Gastroesophageal sphincter (tissue), 4 donors: ENCODE measurements at regions not wholly inside any gene's neighbourhood (a gene's known extent, or its start where the extent isn't known, plus 50 kb on each side); places are given as distances from the start of the nearest gene placed in this dataset.
"Not testable (repeated sequence)": the region's sequence is repeated elsewhere in the genome, so short reads cannot be mapped to it uniquely, and the experiment has no call there.

Source experiments
- ATAC-seq: fragments of 150-250 bp; one replicate; pipeline ENCODE4 v1.9.1; 2016; ENCODE audit warnings: mild to moderate bottlenecking, moderate library complexity
- H3K27ac ChIP-seq, 4 donors: fragments of 200-600 bp; sonication (generic) in 3 of 4; 1 replicate in 3 of 4; 2 replicates in 1 of 4; pipeline ENCODE4 v1.5.1; 2016 to 2019
- H3K27me3 ChIP-seq: fragments of 200-600 bp; sonication (generic); one replicate; pipeline ENCODE4 v1.5.1; 2019
- H3K36me3 ChIP-seq, 2 donors: fragments of 200-600 bp; sonication (generic); one replicate each; pipeline ENCODE4 v1.5.1; 2019; ENCODE audit warnings: control low read depth in 1 of 2
- H3K4me1 ChIP-seq, 3 donors: fragments of 200-600 bp; sonication (generic); 1 replicate in 2 of 3; 2 replicates in 1 of 3; pipeline ENCODE4 v1.5.1; 2016 to 2019; ENCODE audit warnings: control low read depth in 2 of 3
- H3K4me3 ChIP-seq, 2 donors: fragments of 200-600 bp; sonication (generic); one replicate each; pipeline ENCODE4 v1.5.1; 2019; ENCODE audit warnings: mild to moderate bottlenecking in 1 of 2, moderate library complexity in 1 of 2
- H3K9me3 ChIP-seq, 3 donors: fragments of 200-600 bp; sonication (generic); one replicate each; pipeline ENCODE4 v1.5.1; 2017 to 2019; ENCODE audit warnings: control low read depth in 2 of 3
- CTCF ChIP-seq, 4 experiments: fragments of 200-600 bp in 2 of 4; fragments of 450-650 bp in 2 of 4; sonication (generic) in 1 of 4; IDR thresholded peaks; one replicate each; pipeline ENCODE4 v1.5.1; 2017 to 2019; ENCODE audit warnings: antibody characterized with exemption in 4 of 4, mild to moderate bottlenecking in 2 of 4, moderate library complexity in 2 of 4
- EP300 ChIP-seq: sonication (generic); formaldehyde crosslinking; IDR thresholded peaks from one replicate; pipeline ENCODE4 v1.6.1; 2017; ENCODE audit warnings: antibody characterized with exemption, mild to moderate bottlenecking
- POLR2A ChIP-seq, 2 donors: fragments of 450-650 bp; IDR thresholded peaks; one replicate each; pipeline ENCODE4 v1.6.1; 2017; ENCODE audit warnings: antibody characterized with exemption in 2 of 2, mild to moderate bottlenecking in 2 of 2, moderate library complexity in 1 of 2
- POLR2AphosphoS5 ChIP-seq: sonication (generic); formaldehyde crosslinking; IDR thresholded peaks from one replicate; pipeline ENCODE4 v1.6.1; 2017; ENCODE audit warnings: antibody characterized with exemption
- WGBS, 2 donors: methylation state at CpG; one replicate each; pipeline ENCODE4 v1.1.5; 2018; ENCODE audit warnings: low coverage in 1 of 2; 5-methylcytosine and 5-hydroxymethylcytosine counted together

- Histone ChIP-seq H3K4me3 (no peak overlapping the region), H3K4me1 (no peaks in the 10 kb centered on the region), H3K27me3 (no peaks in the 10 kb centered on the region), H3K27ac (peak overlapping the region in 3 of 4 donors; percentile 20 to 50 (median 38)), H3K9me3 (no peaks in the 10 kb centered on the region), H3K36me3 (no peaks in the 10 kb centered on the region)
- no peak for ATAC-seq
- TF ChIP-seq POLR2AphosphoS5 (no peak), EP300 (no peak), CTCF (IDR thresholded peaks at IDR 0.05) (no peak), POLR2A (IDR thresholded peaks at IDR 0.05) (no peak)
- 35 to 54% methylated on average over 3 to 6 of the region's 6 CpGs for WGBS, 2 donors
Measured at GRCh38 chrX:39492497-39493162, 605.1 kb downstream of the BCOR start.

GRCh38 chrX:39493168-39493567, 604.6 kb downstream of the BCOR start:
- Histone ChIP-seq H3K4me3 (no peak overlapping the region), H3K4me1 (no peaks in the 10 kb centered on the region), H3K36me3 (no peaks in the 10 kb centered on the region), H3K9me3 (no peaks in the 10 kb centered on the region), H3K27me3 (no peaks in the 10 kb centered on the region), H3K27ac (no peak overlapping the region)
- WGBS, 2 donors, result 86% methylated on average over 1 of the region's 1 CpG; no CpG with 5 or more reads in 1 of the 2 donors
- ATAC-seq, result no peak
- TF ChIP-seq POLR2A (IDR thresholded peaks at IDR 0.05), result no peak
- no peak for TF ChIP-seq CTCF (IDR thresholded peaks at IDR 0.05)
- TF ChIP-seq POLR2AphosphoS5, result no peak
- no peak for TF ChIP-seq EP300

- H3K4me1 ChIP-seq, H3K4me3 ChIP-seq, H3K9me3 ChIP-seq, H3K36me3 ChIP-seq, H3K27ac ChIP-seq, H3K27me3 ChIP-seq, ATAC-seq: not testable (repeated sequence)
- 90% methylated on average over 2 to 3 of the region's 4 CpGs for WGBS, 2 donors
Measured at GRCh38 chrX:39497117-39497516, 600.6 kb downstream of the BCOR start.

- no peaks in the 10 kb centered on the region for H3K27me3 ChIP-seq
- WGBS, 2 donors, result 96% methylated on average over 4 of the region's 7 CpGs; no CpG with 5 or more reads in 1 of the 2 donors
- H3K4me3 ChIP-seq, result no peak overlapping the region
- H3K36me3 ChIP-seq, result no peaks in the 10 kb centered on the region
- TF ChIP-seq CTCF (IDR thresholded peaks at IDR 0.05), result no peak
- no peak for TF ChIP-seq POLR2AphosphoS5
- TF ChIP-seq POLR2A (IDR thresholded peaks at IDR 0.05), result no peak
- H3K9me3 ChIP-seq, result no peaks in the 10 kb centered on the region
- H3K4me1 ChIP-seq, result no peaks in the 10 kb centered on the region
- no peak overlapping the region for H3K27ac ChIP-seq
- no peak for ATAC-seq
Measured at GRCh38 chrX:39497702-39498265, 600.0 kb downstream of the BCOR start.

GRCh38 chrX:39499996-39500395, 597.8 kb downstream of the BCOR start:
- Histone ChIP-seq H3K4me1 (no peaks in the 10 kb centered on the region), H3K4me3 (no peak overlapping the region), H3K9me3 (no peaks in the 10 kb centered on the region), H3K36me3 (no peaks in the 10 kb centered on the region), H3K27me3 (no peaks in the 10 kb centered on the region), H3K27ac (no peak overlapping the region)
- TF ChIP-seq POLR2A (IDR thresholded peaks at IDR 0.05) (no peak), POLR2AphosphoS5 (no peak), EP300 (no peak), CTCF (IDR thresholded peaks at IDR 0.05) (no peak)
- no peak for ATAC-seq
